Liver (tissue), 7 donors: ENCODE measurements at regions not wholly inside any gene's neighbourhood (a gene's known extent, or its start where the extent isn't known, plus 50 kb on each side); places are given as distances from the start of the nearest gene placed in this dataset.

Source experiments
- DNase-seq: peaks from one replicate; pipeline ENCODE4 v3.0.0-alpha.2; 2017; ENCODE audit warnings: low spot score
- H3K27ac ChIP-seq, 2 donors: one replicate each; pipeline ENCODE4 v1.7.0; 2013; ENCODE audit warnings: inconsistent platforms in 2 of 2, low read length in 2 of 2, control low read depth in 1 of 2, low read depth in 1 of 2, mild to moderate bottlenecking in 1 of 2
- H3K27me3 ChIP-seq, 4 donors: one replicate each; pipeline versions ENCODE4 v1.6.1 to v1.7.0; 2013; ENCODE audit warnings: low read length in 3 of 4, inconsistent platforms in 1 of 4, mild to moderate bottlenecking in 1 of 4, moderate library complexity in 1 of 4; ENCODE audit not compliant: control insufficient read depth in 4 of 4, insufficient read depth in 4 of 4
- H3K36me3 ChIP-seq, 4 donors: one replicate each; pipeline versions ENCODE4 v1.6.1 to v1.7.0; 2013; ENCODE audit warnings: low read length in 3 of 4, mild to moderate bottlenecking in 3 of 4, low read depth in 1 of 4, moderate library complexity in 1 of 4; ENCODE audit not compliant: control insufficient read depth in 4 of 4, insufficient read depth in 3 of 4
- H3K4me1 ChIP-seq, 4 donors: one replicate each; pipeline versions ENCODE4 v1.6.1 to v1.7.0; 2013; ENCODE audit warnings: low read length in 3 of 4, mild to moderate bottlenecking in 3 of 4, moderate library complexity in 1 of 4; ENCODE audit not compliant: control insufficient read depth in 4 of 4, insufficient read depth in 4 of 4
- H3K4me3 ChIP-seq, 3 donors: one replicate each; pipeline versions ENCODE4 v1.6.1 to v1.7.0; 2013; ENCODE audit warnings: low read length in 3 of 3, control low read depth in 1 of 3, low read depth in 1 of 3, mild to moderate bottlenecking in 1 of 3
- H3K9ac ChIP-seq, 2 donors: one replicate each; pipeline ENCODE4 v1.7.0; 2013; ENCODE audit warnings: low read length in 2 of 2, mild to moderate bottlenecking in 2 of 2, moderate library complexity in 2 of 2, control low read depth in 1 of 2, low read depth in 1 of 2
- H3K9me3 ChIP-seq, 4 donors: one replicate each; pipeline versions ENCODE4 v1.6.1 to v1.7.0; 2013; ENCODE audit warnings: low read length in 3 of 4; ENCODE audit not compliant: control insufficient read depth in 4 of 4
- EGR1 ChIP-seq, 2 donors: IDR thresholded peaks; 2 replicates each; pipeline ENCODE4 v1.6.1; 2016 to 2018; ENCODE audit warnings: antibody characterized with exemption in 2 of 2, low read depth in 2 of 2
- GABPA ChIP-seq, 2 donors: IDR thresholded peaks in 1 of 2; conservative IDR thresholded peaks in 1 of 2; 2 replicates each; pipeline ENCODE4 v1.6.1; 2016; ENCODE audit warnings: antibody characterized with exemption in 2 of 2, mild to moderate bottlenecking in 1 of 2, moderate library complexity in 1 of 2
- HNF4A ChIP-seq, 2 donors: conservative IDR thresholded peaks; 2 replicates each; pipeline ENCODE4 v1.6.1; 2016; ENCODE audit warnings: antibody characterized with exemption in 2 of 2, mild to moderate bottlenecking in 2 of 2
- HNF4G ChIP-seq: IDR thresholded peaks from 2 replicates; pipeline ENCODE4 v1.6.1; 2016; ENCODE audit warnings: antibody characterized with exemption
- JUND ChIP-seq, 2 donors: IDR thresholded peaks; 2 replicates each; pipeline ENCODE4 v1.6.1; 2016; ENCODE audit warnings: antibody characterized with exemption in 2 of 2
- NR2F2 ChIP-seq: IDR thresholded peaks from 2 replicates; pipeline ENCODE4 v1.6.1; 2016; ENCODE audit warnings: antibody characterized with exemption
- RAD21 ChIP-seq, 2 donors: IDR thresholded peaks; 2 replicates each; pipeline ENCODE4 v1.6.1; 2016; ENCODE audit warnings: antibody characterized with exemption in 2 of 2, mild to moderate bottlenecking in 2 of 2
- RXRA ChIP-seq, 2 donors: IDR thresholded peaks; 2 replicates each; pipeline ENCODE4 v1.6.1; 2017 to 2018; ENCODE audit warnings: antibody characterized with exemption in 2 of 2, mild to moderate bottlenecking in 1 of 2
- SP1 ChIP-seq: IDR thresholded peaks from 2 replicates; pipeline ENCODE4 v1.6.1; 2018; ENCODE audit warnings: antibody characterized with exemption, mild to moderate bottlenecking
- TAF1 ChIP-seq: conservative IDR thresholded peaks from 2 replicates; pipeline ENCODE4 v1.6.1; 2016; ENCODE audit warnings: antibody characterized with exemption, mild to moderate bottlenecking
- YY1 ChIP-seq: IDR thresholded peaks from 2 replicates; pipeline ENCODE4 v1.6.1; 2016; ENCODE audit warnings: antibody characterized with exemption, mild to moderate bottlenecking
- WGBS: extraction: QIAGEN DNeasy Blood & Tissue Kit; methylation state at CpG from one replicate; pipeline ENCODE4 v1.1.7; 2013; 5-methylcytosine and 5-hydroxymethylcytosine counted together
- TF ChIP-seq, protein P1 (sequence below): IDR thresholded peaks from 2 replicates; pipeline ENCODE4 v1.6.1; 2016; ENCODE audit warnings: antibody characterized with exemption
- TF ChIP-seq, protein P2 (sequence below): IDR thresholded peaks from 2 replicates; pipeline ENCODE4 v1.6.1; 2016; ENCODE audit warnings: antibody characterized with exemption
- TF ChIP-seq, protein P3 (sequence below): IDR thresholded peaks from 2 replicates; pipeline ENCODE4 v1.6.1; 2016; ENCODE audit warnings: antibody characterized with exemption
- TF ChIP-seq, protein P4 (sequence below): IDR thresholded peaks from 2 replicates; pipeline ENCODE4 v1.6.1; 2016; ENCODE audit warnings: antibody characterized with exemption, mild to moderate bottlenecking
- donor health status: healthy.
- donor health status: healthy.
- donor health status: healthy.
- donor health status: healthy.

DNA sequence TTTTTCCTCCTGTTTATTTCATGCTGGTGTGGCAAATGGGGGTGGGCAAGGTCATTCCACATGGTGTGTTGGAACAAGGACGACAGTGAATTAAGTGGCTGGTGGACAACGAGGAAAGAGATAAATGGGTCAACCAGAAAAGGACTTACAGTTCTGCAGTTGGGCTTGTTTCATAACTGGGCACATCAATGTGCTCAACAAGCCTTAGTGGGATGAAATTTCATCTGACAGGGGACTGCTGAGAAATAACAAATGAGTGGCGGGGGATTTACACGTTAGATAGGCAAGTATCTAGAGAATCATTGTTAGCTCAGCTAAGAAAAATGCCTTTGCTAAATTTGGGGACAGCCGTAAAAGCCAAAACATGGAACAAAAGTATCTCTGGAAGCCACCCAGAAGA, 163.6 kb downstream of the NRN1 start:
- Histone ChIP-seq H3K27ac (no peak overlapping the region), H3K36me3 (no peaks in the 10 kb centered on the region), H3K27me3 (peaks cover 0 to 7% (median 0%) of the 10 kb centered on the region in 4 donors), H3K9ac (no peak overlapping the region), H3K9me3 (peaks cover 0 to 3% (median 0%) of the 10 kb centered on the region in 4 donors), H3K4me1 (no peaks in the 10 kb centered on the region), H3K4me3 (no peak overlapping the region)
- no peak for DNase-seq
- TF ChIP-seq JUND (IDR thresholded peaks at IDR 0.05) (no peak), HNF4A (conservative IDR thresholded peaks at IDR 0.05) (no peak), YY1 (no peak), RXRA (IDR thresholded peaks at IDR 0.05) (no peak)
- 80% methylated on average over 5 of the region's 5 CpGs for WGBS

DNA sequence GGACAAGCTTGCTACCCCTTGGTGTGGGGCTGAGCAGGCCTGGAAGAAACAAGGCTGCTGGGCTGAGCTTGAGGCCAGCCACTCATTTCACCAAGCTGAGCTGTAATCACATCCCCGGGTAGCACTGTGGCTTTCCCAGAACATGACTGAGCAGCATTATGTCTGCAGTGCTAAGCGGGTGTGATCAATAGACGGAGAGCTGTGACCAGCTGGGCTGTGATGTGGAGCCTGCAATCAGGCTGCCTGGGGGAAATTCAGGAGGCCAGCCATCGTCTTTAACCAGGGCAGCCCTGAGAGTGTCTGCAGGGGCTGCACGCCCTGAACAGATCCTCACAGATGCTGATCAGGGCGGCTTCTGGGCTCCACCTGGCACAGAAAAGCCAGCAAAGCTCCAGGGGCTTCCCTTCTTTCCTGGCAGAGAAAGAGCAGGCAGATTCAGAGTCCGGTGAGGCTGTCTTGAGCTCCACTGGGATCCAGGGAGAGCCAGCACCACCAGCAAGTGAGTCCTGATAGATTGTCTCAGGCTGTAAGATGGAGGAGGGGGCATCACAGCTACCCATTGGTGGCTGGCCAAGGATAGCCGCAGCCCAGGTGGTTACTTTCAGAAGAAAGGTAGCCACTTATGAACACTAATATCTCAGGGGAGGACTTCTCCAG, 165.9 kb downstream of the NRN1 start:
- H3K27me3 ChIP-seq = peaks cover 0 to 5% (median 0%) of the 10 kb centered on the region in 4 donors
- no peaks in the 10 kb centered on the region for H3K36me3 ChIP-seq
- no peaks in the 10 kb centered on the region for H3K4me1 ChIP-seq
- TF ChIP-seq RAD21 (IDR thresholded peaks at IDR 0.05) (no peak), HNF4G (no peak), NR2F2 (no peak), SP1 (no peak), EGR1 (IDR thresholded peaks at IDR 0.05; ENCODE audit: low read depth in 2 of 2) (no peak), JUND (IDR thresholded peaks at IDR 0.05) (no peak), YY1 (no peak)
- TF ChIP-seq, protein P1, sequence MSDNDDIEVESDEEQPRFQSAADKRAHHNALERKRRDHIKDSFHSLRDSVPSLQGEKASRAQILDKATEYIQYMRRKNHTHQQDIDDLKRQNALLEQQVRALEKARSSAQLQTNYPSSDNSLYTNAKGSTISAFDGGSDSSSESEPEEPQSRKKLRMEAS = no peak
- no peak for DNase-seq
- H3K9ac ChIP-seq = no peak overlapping the region
- H3K27ac ChIP-seq = no peak overlapping the region
- H3K4me3 ChIP-seq = no peak overlapping the region
- peaks cover 0 to 3% (median 0%) of the 10 kb centered on the region in 4 donors for H3K9me3 ChIP-seq
- 74% methylated on average over 8 of the region's 8 CpGs for WGBS

DNA sequence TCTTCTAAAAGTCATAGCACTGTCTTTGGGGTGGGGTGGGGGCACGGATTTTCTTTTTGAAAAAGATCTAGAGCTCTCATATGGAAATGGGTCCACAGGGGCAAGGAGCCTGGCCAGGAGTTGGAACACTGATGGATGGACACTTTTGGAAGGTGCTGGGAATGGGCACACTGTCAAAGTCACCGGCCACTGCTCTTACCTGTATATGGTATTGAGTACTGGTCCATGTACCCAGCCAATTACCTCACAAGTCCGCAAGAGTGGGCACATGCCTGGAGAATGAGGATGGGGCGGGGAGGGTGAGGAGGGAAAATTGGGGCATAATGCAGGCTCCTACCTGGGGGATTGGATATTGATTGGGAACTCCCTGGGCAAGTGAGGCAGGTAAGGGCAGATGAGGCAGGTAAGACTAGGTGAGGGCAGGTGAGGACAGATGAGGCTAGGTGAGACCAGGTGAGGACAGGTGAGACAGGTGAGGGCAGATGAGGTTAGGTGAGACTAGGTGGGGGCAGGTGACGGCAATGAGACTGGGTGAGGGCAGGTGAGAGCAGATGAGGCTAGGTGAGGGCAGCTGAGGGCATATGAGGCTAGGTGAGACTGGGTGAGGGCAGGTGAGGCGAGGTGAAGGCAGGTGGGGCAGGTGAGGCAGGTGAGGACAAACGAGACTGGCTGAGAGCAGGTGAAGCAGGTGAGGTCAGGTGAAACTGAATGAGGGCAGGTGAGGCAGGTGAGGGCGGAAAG, 167.9 kb downstream of the NRN1 start:
- peaks cover 0 to 2% (median 0%) of the 10 kb centered on the region in 4 donors for H3K27me3 ChIP-seq
- DNase-seq = no peak
- WGBS = 73% methylated on average over 8 of the region's 8 CpGs
- TF ChIP-seq RXRA (IDR thresholded peaks at IDR 0.05) (no peak), HNF4G (no peak), GABPA (IDR thresholded peaks at IDR 0.05 in 1 of 2, conservative IDR thresholded peaks at IDR 0.05 in 1 of 2) (no peak), TAF1 (no peak), EGR1 (IDR thresholded peaks at IDR 0.05; ENCODE audit: low read depth in 2 of 2) (no peak), NR2F2 (no peak), RAD21 (IDR thresholded peaks at IDR 0.05) (no peak)
- TF ChIP-seq, protein P2, sequence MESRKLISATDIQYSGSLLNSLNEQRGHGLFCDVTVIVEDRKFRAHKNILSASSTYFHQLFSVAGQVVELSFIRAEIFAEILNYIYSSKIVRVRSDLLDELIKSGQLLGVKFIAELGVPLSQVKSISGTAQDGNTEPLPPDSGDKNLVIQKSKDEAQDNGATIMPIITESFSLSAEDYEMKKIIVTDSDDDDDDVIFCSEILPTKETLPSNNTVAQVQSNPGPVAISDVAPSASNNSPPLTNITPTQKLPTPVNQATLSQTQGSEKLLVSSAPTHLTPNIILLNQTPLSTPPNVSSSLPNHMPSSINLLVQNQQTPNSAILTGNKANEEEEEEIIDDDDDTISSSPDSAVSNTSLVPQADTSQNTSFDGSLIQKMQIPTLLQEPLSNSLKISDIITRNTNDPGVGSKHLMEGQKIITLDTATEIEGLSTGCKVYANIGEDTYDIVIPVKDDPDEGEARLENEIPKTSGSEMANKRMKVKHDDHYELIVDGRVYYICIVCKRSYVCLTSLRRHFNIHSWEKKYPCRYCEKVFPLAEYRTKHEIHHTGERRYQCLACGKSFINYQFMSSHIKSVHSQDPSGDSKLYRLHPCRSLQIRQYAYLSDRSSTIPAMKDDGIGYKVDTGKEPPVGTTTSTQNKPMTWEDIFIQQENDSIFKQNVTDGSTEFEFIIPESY = no peak
- TF ChIP-seq, protein P3, sequence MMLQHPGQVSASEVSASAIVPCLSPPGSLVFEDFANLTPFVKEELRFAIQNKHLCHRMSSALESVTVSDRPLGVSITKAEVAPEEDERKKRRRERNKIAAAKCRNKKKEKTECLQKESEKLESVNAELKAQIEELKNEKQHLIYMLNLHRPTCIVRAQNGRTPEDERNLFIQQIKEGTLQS = no peak
- TF ChIP-seq, protein P4, sequence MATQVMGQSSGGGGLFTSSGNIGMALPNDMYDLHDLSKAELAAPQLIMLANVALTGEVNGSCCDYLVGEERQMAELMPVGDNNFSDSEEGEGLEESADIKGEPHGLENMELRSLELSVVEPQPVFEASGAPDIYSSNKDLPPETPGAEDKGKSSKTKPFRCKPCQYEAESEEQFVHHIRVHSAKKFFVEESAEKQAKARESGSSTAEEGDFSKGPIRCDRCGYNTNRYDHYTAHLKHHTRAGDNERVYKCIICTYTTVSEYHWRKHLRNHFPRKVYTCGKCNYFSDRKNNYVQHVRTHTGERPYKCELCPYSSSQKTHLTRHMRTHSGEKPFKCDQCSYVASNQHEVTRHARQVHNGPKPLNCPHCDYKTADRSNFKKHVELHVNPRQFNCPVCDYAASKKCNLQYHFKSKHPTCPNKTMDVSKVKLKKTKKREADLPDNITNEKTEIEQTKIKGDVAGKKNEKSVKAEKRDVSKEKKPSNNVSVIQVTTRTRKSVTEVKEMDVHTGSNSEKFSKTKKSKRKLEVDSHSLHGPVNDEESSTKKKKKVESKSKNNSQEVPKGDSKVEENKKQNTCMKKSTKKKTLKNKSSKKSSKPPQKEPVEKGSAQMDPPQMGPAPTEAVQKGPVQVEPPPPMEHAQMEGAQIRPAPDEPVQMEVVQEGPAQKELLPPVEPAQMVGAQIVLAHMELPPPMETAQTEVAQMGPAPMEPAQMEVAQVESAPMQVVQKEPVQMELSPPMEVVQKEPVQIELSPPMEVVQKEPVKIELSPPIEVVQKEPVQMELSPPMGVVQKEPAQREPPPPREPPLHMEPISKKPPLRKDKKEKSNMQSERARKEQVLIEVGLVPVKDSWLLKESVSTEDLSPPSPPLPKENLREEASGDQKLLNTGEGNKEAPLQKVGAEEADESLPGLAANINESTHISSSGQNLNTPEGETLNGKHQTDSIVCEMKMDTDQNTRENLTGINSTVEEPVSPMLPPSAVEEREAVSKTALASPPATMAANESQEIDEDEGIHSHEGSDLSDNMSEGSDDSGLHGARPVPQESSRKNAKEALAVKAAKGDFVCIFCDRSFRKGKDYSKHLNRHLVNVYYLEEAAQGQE = no peak
- no peaks in the 10 kb centered on the region for H3K4me1 ChIP-seq
- no peaks in the 10 kb centered on the region for H3K36me3 ChIP-seq
- no peak overlapping the region for H3K27ac ChIP-seq
- H3K4me3 ChIP-seq = no peak overlapping the region
- no peak overlapping the region for H3K9ac ChIP-seq
- no peaks in the 10 kb centered on the region for H3K9me3 ChIP-seq
